Endodermal cell (in vitro differentiated cells): ENCODE measurements at regions not wholly inside any gene's neighbourhood (a gene's known extent, or its start where the extent isn't known, plus 50 kb on each side); places are given as distances from the start of the nearest gene placed in this dataset.
"Not testable (repeated sequence)": the region's sequence is repeated elsewhere in the genome, so short reads cannot be mapped to it uniquely, and the experiment has no call there.

ENCODE experiments used
- DNase-seq: peaks from one replicate; pipeline ENCODE4 v3.0.0-alpha.2; 2017
- H3K27ac ChIP-seq: 2 replicates; pipeline ENCODE4 v1.5.1; 2013; ENCODE audit warnings: mild to moderate bottlenecking, low read depth, low read length, moderate library complexity
- H3K27me3 ChIP-seq: 2 replicates; pipeline ENCODE4 v1.6.1; 2013; ENCODE audit warnings: mild to moderate bottlenecking, low read length, moderate library complexity; ENCODE audit not compliant: insufficient read depth, control insufficient read depth, poor library complexity, severe bottlenecking
- H3K36me3 ChIP-seq: 2 replicates; pipeline ENCODE4 v1.7.0; 2013; ENCODE audit warnings: mild to moderate bottlenecking, low read length, moderate library complexity; ENCODE audit not compliant: control insufficient read depth, insufficient read depth
- H3K4me1 ChIP-seq: one replicate; pipeline ENCODE4 v1.7.0; 2013; ENCODE audit warnings: low read length; ENCODE audit not compliant: control insufficient read depth, insufficient read depth
- H3K4me3 ChIP-seq: 2 replicates; pipeline ENCODE4 v1.5.1; 2013; ENCODE audit warnings: mild to moderate bottlenecking, low read length, moderate library complexity
- H3K9ac ChIP-seq: 2 replicates; pipeline ENCODE4 v1.6.1; 2013; ENCODE audit warnings: mild to moderate bottlenecking, low read length, moderate library complexity; ENCODE audit not compliant: poor library complexity, severe bottlenecking; ENCODE audit errors: extremely low read depth
- H3K9me3 ChIP-seq: 2 replicates; pipeline ENCODE4 v1.6.1; 2013; ENCODE audit warnings: mild to moderate bottlenecking, low read length, moderate library complexity; ENCODE audit not compliant: control insufficient read depth
- H3K27ac Mint-ChIP-seq: 2 replicates; pipeline ENCODE4 v1.8.0; 2020; ENCODE audit warnings: mixed read lengths
- H3K27me3 Mint-ChIP-seq: 2 replicates; pipeline ENCODE4 v1.8.0; 2021; ENCODE audit warnings: mild to moderate bottlenecking, mixed read lengths; ENCODE audit not compliant: insufficient read depth
- H3K36me3 Mint-ChIP-seq: 2 replicates; pipeline ENCODE4 v1.8.0; 2020; ENCODE audit warnings: low read depth, mixed read lengths
- H3K4me1 Mint-ChIP-seq: 2 replicates; pipeline ENCODE4 v1.8.0; 2020; ENCODE audit warnings: mixed read lengths
- H3K4me3 Mint-ChIP-seq: 2 replicates; pipeline ENCODE4 v1.8.0; 2020; ENCODE audit warnings: mild to moderate bottlenecking, moderate library complexity, mixed read lengths
- H3K9me3 Mint-ChIP-seq: 2 replicates; pipeline ENCODE4 v1.8.0; 2020; ENCODE audit warnings: mild to moderate bottlenecking, mixed read lengths
- WGBS, 2 experiments: methylation state at CpG; one replicate each; pipeline versions ENCODE4 v1.1.5 to v1.1.7; 2013; ENCODE audit warnings: missing lambda C conversion rate in 2 of 2, mixed read lengths in 1 of 2; ENCODE audit not compliant: insufficient coverage in 1 of 2, insufficient read length in 1 of 2; 5-methylcytosine and 5-hydroxymethylcytosine counted together

DNA sequence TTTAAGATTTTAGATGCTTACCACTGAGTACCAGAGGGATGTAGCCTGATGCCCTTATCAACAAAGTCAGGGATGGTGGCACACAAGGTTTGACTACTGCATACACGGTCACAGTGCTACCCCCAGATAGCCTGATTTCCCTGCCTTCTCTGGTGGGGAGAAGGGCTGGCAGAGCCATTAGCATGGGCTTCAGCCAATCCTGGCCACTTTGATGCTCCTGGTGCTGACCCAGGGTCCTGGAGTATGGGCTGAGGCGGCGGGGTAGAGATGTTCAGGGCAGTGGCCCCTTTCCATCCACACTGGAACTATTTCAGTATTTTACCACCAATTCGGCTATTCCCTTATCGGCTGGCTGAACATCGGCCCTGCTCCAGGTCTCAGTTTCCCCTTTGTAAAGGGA is 83.2 kb downstream of the POTEB3 start:
- not testable (repeated sequence) for H3K9me3 Mint-ChIP-seq, H3K4me1 Mint-ChIP-seq, H3K36me3 Mint-ChIP-seq

GRCh38 chr15:21355944-21356343 is 84.4 kb downstream of the POTEB3 start:
- not testable (repeated sequence) for H3K36me3 Mint-ChIP-seq, DNase-seq, H3K27me3 ChIP-seq, H3K9ac ChIP-seq, H3K4me1 ChIP-seq, H3K36me3 ChIP-seq, H3K27ac ChIP-seq, H3K4me3 ChIP-seq, H3K9me3 Mint-ChIP-seq, H3K27ac Mint-ChIP-seq, H3K4me1 Mint-ChIP-seq, H3K27me3 Mint-ChIP-seq, H3K4me3 Mint-ChIP-seq, H3K9me3 ChIP-seq
- WGBS, 2 experiments, result 65% methylated on average over 2 of the region's 6 CpGs; no CpG with 5 or more reads in 1 of the 2 experiments

More for the DNA sequence above, 83.2 kb downstream of the POTEB3 start:
- H3K27me3 ChIP-seq, H3K9ac ChIP-seq, H3K4me3 ChIP-seq, H3K4me3 Mint-ChIP-seq, H3K27ac Mint-ChIP-seq, H3K4me1 ChIP-seq, H3K9me3 ChIP-seq, H3K27me3 Mint-ChIP-seq, DNase-seq, H3K27ac ChIP-seq, H3K36me3 ChIP-seq: not testable (repeated sequence)
- 86% methylated on average over 1 of the region's 6 CpGs; no CpG with 5 or more reads in 1 of the 2 experiments for WGBS, 2 experiments

DNA sequence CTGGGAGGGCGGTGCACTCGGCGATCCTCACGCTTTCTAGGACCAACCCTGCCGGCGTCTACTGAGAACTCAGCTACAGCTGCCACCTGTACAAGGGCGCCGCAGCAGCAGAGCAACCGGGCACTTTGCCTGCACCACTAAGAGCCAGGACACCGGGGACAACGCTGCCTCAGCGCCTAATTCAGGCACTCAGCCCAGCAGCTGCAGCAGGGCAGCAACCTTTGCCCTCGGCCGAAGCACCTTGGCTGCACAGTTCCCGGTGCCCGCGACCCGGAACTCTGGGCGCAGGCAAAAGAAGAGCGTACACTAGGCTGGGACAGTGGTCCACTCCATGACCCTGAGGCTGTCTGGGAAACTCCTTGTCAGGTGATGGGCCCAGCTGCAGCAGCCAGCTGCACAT is 85.7 kb downstream of the POTEB3 start:
- no CpG with 5 or more reads among the region's 20 CpGs for WGBS, 2 experiments
- DNase-seq, H3K27me3 Mint-ChIP-seq, H3K4me1 ChIP-seq, H3K27ac ChIP-seq, H3K9me3 ChIP-seq, H3K9ac ChIP-seq, H3K4me1 Mint-ChIP-seq, H3K36me3 Mint-ChIP-seq, H3K4me3 ChIP-seq, H3K27me3 ChIP-seq, H3K4me3 Mint-ChIP-seq, H3K36me3 ChIP-seq, H3K9me3 Mint-ChIP-seq, H3K27ac Mint-ChIP-seq: not testable (repeated sequence)

DNA sequence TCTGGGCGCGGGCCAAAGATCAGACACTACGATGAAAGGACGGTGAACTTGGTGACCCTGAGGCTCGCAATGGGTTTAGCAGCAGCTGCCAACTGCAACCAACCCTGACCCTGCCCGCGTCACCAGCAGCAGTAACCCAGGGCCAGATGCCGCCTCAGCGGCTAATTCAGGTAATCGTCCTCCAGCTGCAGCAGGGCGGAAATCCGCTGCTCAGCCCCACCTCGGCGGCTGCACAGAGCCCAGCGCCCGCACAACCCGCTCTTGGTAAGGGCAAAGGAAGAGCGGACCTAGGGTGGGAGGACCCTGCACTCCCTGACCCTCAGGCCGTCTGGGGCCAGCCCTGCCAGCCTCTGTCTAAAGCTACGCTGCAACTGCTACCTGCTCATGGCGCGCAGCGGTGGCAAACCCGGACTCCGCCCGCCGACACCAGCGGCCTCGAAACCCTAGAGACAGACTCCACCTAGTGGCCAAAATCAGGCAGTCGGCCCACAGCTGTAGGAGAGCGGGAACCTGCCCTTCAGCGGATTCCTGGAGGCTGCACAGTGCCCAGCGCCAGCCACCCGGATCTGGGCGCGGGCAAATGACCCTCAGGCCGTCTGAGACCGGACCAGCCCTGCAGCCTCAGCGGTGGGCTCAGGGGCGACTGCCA is 87.5 kb downstream of the POTEB3 start:
- not testable (repeated sequence) for H3K9ac ChIP-seq, H3K36me3 ChIP-seq, H3K4me3 ChIP-seq, H3K27ac Mint-ChIP-seq, H3K4me3 Mint-ChIP-seq, H3K27me3 ChIP-seq, H3K4me1 Mint-ChIP-seq, H3K9me3 Mint-ChIP-seq, H3K9me3 ChIP-seq, H3K27ac ChIP-seq, H3K36me3 Mint-ChIP-seq, H3K4me1 ChIP-seq, DNase-seq, H3K27me3 Mint-ChIP-seq
- WGBS, 2 experiments, result no CpG with 5 or more reads among the region's 40 CpGs

DNA sequence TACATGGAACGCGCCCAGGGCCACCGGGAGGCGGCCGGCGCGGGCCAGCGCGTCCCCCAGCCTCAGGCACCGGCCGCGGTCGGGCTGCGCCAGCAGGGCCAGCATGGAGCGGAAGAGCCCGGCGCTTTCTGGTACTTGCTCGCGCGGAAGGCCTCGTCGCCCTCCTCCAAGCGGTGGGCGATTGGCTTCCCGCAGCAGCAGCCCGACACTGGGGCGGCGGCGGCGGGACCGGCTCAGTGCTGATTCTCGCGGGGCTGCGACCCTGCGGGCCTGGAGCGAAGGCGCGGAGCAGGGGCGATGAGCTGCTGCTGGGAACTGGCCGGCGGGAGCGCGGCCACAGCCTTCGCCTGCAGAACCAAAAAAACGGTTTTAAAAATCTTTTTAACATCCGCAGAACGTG is 95.3 kb downstream of the POTEB3 start:
- H3K4me3 Mint-ChIP-seq, H3K27ac ChIP-seq, H3K27me3 ChIP-seq, H3K9ac ChIP-seq, H3K4me3 ChIP-seq, H3K9me3 ChIP-seq, H3K27ac Mint-ChIP-seq, DNase-seq, H3K27me3 Mint-ChIP-seq, H3K9me3 Mint-ChIP-seq, H3K4me1 Mint-ChIP-seq, H3K4me1 ChIP-seq, H3K36me3 ChIP-seq, H3K36me3 Mint-ChIP-seq: not testable (repeated sequence)
- WGBS, 2 experiments, result 94% methylated on average over 10 of the region's 47 CpGs; no CpG with 5 or more reads in 1 of the 2 experiments

DNA sequence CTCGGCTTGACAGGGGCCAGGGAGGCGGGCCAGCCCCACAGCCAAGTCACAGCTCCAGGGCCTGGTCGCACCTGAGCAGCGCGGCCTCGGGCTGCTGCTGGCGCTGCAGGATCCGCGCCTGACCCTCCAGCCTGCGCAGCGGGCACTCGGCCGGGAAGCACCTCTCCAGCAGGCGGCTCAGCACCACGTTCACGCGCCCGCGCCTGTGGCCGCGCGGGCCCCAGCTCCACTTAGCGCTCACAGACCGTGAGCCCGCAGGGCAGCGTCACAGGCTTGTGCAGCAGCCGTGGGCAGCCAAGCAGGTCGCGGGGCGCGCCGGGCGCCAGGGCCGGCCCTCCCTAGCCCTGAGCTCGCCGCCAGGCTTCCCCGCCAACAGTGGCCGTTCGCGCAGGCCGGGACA is 95.8 kb downstream of the POTEB3 start:
- H3K4me3 ChIP-seq, H3K9me3 ChIP-seq, H3K36me3 ChIP-seq, H3K27me3 Mint-ChIP-seq, H3K27ac Mint-ChIP-seq, H3K27ac ChIP-seq, H3K27me3 ChIP-seq, H3K4me1 Mint-ChIP-seq, H3K9me3 Mint-ChIP-seq, H3K4me3 Mint-ChIP-seq, H3K9ac ChIP-seq, H3K36me3 Mint-ChIP-seq, DNase-seq, H3K4me1 ChIP-seq: not testable (repeated sequence)
- no CpG with 5 or more reads among the region's 41 CpGs for WGBS, 2 experiments

DNA sequence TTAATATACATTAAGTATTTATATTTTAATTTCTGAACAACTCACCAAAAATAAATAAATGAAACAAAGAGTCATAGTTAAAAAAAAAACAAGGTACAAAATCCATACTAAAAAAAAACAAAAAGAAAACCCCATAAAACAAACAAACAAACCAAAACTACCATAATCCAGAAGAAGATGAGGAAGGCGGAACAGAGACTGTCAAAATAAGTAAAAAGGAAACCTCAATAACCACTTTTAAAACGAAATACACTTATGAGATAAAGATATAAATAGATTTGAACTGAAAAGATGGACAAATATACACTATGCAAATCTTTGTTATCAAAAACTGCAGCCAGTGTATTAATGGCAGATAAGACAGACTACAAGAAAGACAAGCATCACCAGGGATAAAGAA is 103.3 kb downstream of the POTEB3 start:
- not testable (repeated sequence) for H3K36me3 Mint-ChIP-seq, H3K27ac Mint-ChIP-seq, H3K27me3 ChIP-seq, DNase-seq, H3K9me3 ChIP-seq, H3K9ac ChIP-seq, H3K27ac ChIP-seq, H3K27me3 Mint-ChIP-seq, H3K4me3 ChIP-seq, H3K4me1 Mint-ChIP-seq, H3K4me1 ChIP-seq, H3K36me3 ChIP-seq, H3K9me3 Mint-ChIP-seq, H3K4me3 Mint-ChIP-seq
- WGBS, 2 experiments, result no CpG with 5 or more reads among the region's 2 CpGs
